BE2C (cell line): ENCODE measurements at regions not wholly inside any gene's neighbourhood (a gene's known extent, or its start where the extent isn't known, plus 50 kb on each side); places are given as distances from the start of the nearest gene placed in this dataset.

Source experiments
- DNase-seq: peaks from one replicate; pipeline ENCODE4 v3.0.0-alpha.2; 2020
- H3K27me3 ChIP-seq: fragments of 250-450 bp; sonication (Bioruptor Pico); 2 replicates; pipeline ENCODE4 v1.5.1; 2020; ENCODE audit warnings: mild to moderate bottlenecking
- H3K36me3 ChIP-seq: fragments of 250-450 bp; sonication (Bioruptor Pico); 2 replicates; pipeline ENCODE4 v1.5.1; 2020; ENCODE audit warnings: mild to moderate bottlenecking
- H3K4me1 ChIP-seq: fragments of 250-450 bp; sonication (Bioruptor Pico); 2 replicates; pipeline ENCODE4 v1.5.1; 2020
- H3K4me3 ChIP-seq: 2 replicates; pipeline ENCODE4 v1.5.1; 2011; ENCODE audit warnings: low read depth, low read length
- H3K9me3 ChIP-seq: fragments of 250-450 bp; sonication (Bioruptor Pico); 2 replicates; pipeline ENCODE4 v1.5.1; 2020
- CTCF ChIP-seq: IDR thresholded peaks from 2 replicates; pipeline ENCODE4 v1.5.1; 2012; ENCODE audit warnings: mild to moderate bottlenecking, low read depth, low read length

DNA sequence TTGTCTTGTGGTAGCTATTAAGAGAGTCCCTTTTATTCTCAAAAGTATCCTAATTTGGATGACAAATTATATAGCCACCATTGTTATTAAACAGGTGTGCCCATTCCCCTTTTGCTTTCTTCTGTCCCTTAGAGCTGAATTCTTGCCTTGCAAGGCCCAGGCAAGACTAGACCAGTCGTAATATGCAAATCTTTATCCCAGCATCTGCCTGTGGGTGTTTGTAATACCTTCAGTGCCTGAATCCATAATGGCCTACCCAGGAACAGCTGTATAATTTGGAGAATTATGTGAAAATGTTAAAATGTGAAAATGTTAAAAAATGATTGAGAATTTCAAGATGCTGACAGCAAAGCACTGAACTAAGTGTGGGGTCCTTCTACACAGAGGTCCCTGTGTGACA lies 403.0 kb upstream of the RBMS3 start:
- H3K4me1 ChIP-seq = no peaks in the 10 kb centered on the region
- H3K27me3 ChIP-seq = no peaks in the 10 kb centered on the region
- no peak for DNase-seq
- no peaks in the 10 kb centered on the region for H3K9me3 ChIP-seq
- H3K36me3 ChIP-seq = no peaks in the 10 kb centered on the region
- TF ChIP-seq CTCF = no peak
- no peak overlapping the region for H3K4me3 ChIP-seq

GRCh38 chr3:28890373-28890772 lies 390.5 kb upstream of the RBMS3 start:
- TF ChIP-seq CTCF = no peak
- no peak overlapping the region for H3K4me3 ChIP-seq
- H3K27me3 ChIP-seq = no peaks in the 10 kb centered on the region
- no peak for DNase-seq
- no peaks in the 10 kb centered on the region for H3K4me1 ChIP-seq
- H3K36me3 ChIP-seq = no peaks in the 10 kb centered on the region
- no peaks in the 10 kb centered on the region for H3K9me3 ChIP-seq

DNA sequence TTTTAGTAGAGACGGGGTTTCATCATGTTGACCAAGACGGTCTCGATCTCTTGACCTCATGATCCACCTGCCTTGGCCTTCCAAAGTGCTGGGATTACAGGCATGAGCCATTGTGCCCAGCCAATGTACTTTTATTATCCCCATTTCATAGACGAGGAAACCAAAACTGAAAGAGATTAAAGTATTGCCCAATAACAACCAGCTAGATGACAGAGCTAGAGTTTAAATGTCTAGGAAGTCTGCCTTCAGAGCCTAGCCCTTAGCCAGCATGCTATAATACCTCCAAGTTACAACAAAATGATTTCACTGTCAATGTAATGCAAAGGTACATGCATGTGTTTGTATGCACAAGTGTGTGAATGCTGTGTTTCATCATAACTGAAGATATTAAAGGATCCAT lies 389.4 kb upstream of the RBMS3 start:
- Histone ChIP-seq H3K9me3 (no peaks in the 10 kb centered on the region), H3K27me3 (no peaks in the 10 kb centered on the region)
- no peak for DNase-seq

DNA sequence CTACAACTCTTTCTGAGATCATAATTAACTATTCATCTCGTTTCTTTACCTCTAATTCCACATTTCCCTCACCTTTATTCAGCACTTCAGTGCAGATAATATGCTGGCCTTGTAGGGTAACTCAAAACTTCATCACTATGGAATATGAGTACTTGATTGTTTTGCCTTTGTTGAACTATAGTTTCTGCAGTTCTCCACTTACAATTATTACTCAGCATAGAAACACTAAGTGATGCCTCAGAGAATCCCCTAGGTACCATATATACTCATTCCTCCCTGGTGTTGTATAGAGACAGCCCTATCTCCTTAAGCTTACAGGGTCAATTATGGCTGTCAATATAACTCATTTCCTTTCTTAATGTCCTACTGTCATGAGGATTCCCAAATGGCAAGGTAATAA lies 380.6 kb upstream of the RBMS3 start:
- Histone ChIP-seq H3K27me3 (no peaks in the 10 kb centered on the region), H3K9me3 (no peaks in the 10 kb centered on the region), H3K4me3 (no peak overlapping the region), H3K4me1 (peaks cover 4% of the 10 kb centered on the region; the same call in 1 of the 2 replicates), H3K36me3 (no peaks in the 10 kb centered on the region)
- TF ChIP-seq CTCF = no peak
- no peak for DNase-seq

More for the DNA sequence above, 389.4 kb upstream of the RBMS3 start:
- Histone ChIP-seq H3K4me3 (no peak overlapping the region), H3K4me1 (no peaks in the 10 kb centered on the region), H3K36me3 (no peaks in the 10 kb centered on the region)
- no peak for TF ChIP-seq CTCF

- H3K4me1 ChIP-seq = peaks cover 6% of the 10 kb centered on the region; the same call in 1 of the 2 replicates
- no peak overlapping the region for H3K4me3 ChIP-seq
- H3K9me3 ChIP-seq = no peaks in the 10 kb centered on the region
- no peaks in the 10 kb centered on the region for H3K36me3 ChIP-seq
- TF ChIP-seq CTCF = no peak
- no peak for DNase-seq
- no peaks in the 10 kb centered on the region for H3K27me3 ChIP-seq
Measured at GRCh38 chr3:28901018-28901417, 379.9 kb upstream of the RBMS3 start.

DNA sequence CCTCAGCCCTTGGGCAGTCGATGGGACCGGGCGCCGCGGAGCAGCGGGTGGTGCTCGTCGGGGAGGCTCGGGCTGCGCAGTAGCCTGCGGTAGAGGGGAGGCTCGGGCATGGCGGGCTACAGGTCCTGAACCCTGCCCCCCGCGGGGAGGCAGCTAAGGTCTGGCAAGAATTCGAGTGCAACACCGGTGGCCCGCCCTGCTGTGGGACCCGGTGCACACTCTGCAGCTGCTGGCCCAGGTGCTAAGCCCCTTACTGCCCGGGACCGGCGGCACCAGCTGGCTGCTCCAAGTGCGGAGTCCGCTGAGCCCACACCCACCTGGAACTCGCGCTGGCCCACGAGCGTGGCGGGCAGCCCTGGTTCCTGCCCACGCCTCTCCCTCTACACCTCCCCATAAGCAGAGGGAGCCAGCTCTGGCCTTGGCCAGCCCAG lies 377.7 kb upstream of the RBMS3 start:
- no peaks in the 10 kb centered on the region for H3K9me3 ChIP-seq
- TF ChIP-seq CTCF = no peak
- H3K27me3 ChIP-seq = no peaks in the 10 kb centered on the region
- H3K4me1 ChIP-seq = peaks cover 9% of the 10 kb centered on the region; the same call in 1 of the 2 replicates
- H3K4me3 ChIP-seq = no peak overlapping the region
- DNase-seq = no peak
- H3K36me3 ChIP-seq = no peaks in the 10 kb centered on the region
